K562 (cell line): ENCODE measurements at regions not wholly inside any gene's neighbourhood (a gene's known extent, or its start where the extent isn't known, plus 50 kb on each side); places are given as distances from the start of the nearest gene placed in this dataset.

Experiments
- ATAC-seq: fragments of 200-7000 bp; cut with Tn5 transposase; 3 replicates; pipeline ENCODE4 v1.9.1; 2020; ENCODE audit warnings: moderate library complexity
- BruUV-seq: library from RNA; stranded (reverse); fragments of 400-500 nt; replicated peaks from 2 replicates; lab custom pipeline; 2021; lab: Mats Ljungman, UMichigan
- CTCF ChIA-PET: fragments of 300-600 bp; formaldehyde crosslinking; extraction: SDS; loops from one replicate; lab custom pipeline; 2021; ENCODE audit warnings: low intra/inter-chr PET ratio; lab: Yijun Ruan, JAX
- POLR2A ChIA-PET: fragments of 300-600, 350-650 bp; sonication (Branson Sonifier 250); formaldehyde crosslinking; extraction: SDS; loops from one replicate; lab custom pipeline; 2021; ENCODE audit warnings: antibody characterized with exemption, inconsistent platforms; lab: Yijun Ruan, JAX
- DNase-seq, 4 experiments: peaks; one replicate each; pipeline versions ENCODE4 v3.0.0 to v3.0.0-alpha.2; 2011 to 2018; ENCODE audit warnings: low spot score in 3 of 4, mixed read lengths in 3 of 4; ENCODE audit errors: extremely low read depth in 1 of 4
- FAIRE-seq: peaks from 2 replicates; lab custom pipeline; 2011; peaks lifted over from hg19 to GRCh38; lab: Jason Lieb, UNC
- H2AFZ ChIP-seq: 2 replicates; pipeline ENCODE4 v1.6.0; 2011; ENCODE audit warnings: low read depth, low read length, control low read depth, inconsistent platforms
- H3K27ac ChIP-seq: fragments of 200-600 bp; 3 replicates; pipeline ENCODE4 v1.8.0; 2011; ENCODE audit warnings: low read depth, mild to moderate bottlenecking, control low read depth, inconsistent platforms, low read length, moderate library complexity, mixed read lengths; ENCODE audit errors: extremely low read depth
- H3K27me3 ChIP-seq, 2 experiments: fragments of 300-600 bp in 1 of 2; 2 replicates in 1 of 2; 3 replicates in 1 of 2; pipeline versions ENCODE4 v1.6.0 to v1.8.0; 2011; ENCODE audit warnings: inconsistent platforms in 2 of 2, low read length in 2 of 2, mild to moderate bottlenecking in 1 of 2, mixed read lengths in 1 of 2, moderate library complexity in 1 of 2; ENCODE audit not compliant: control insufficient read depth in 2 of 2, insufficient read depth in 2 of 2
- H3K36me3 ChIP-seq: fragments of 300-600 bp; 3 replicates; pipeline ENCODE4 v1.8.0; 2011; ENCODE audit warnings: mild to moderate bottlenecking, low read length, inconsistent platforms; ENCODE audit not compliant: control insufficient read depth, insufficient read depth
- H3K4me1 ChIP-seq, 2 experiments: fragments of 200-600 bp in 1 of 2; replicated peaks in 1 of 2; 2 replicates in 1 of 2; 3 replicates in 1 of 2; pipeline versions ENCODE4 v1.5.1 to v1.8.0; 2011; ENCODE audit warnings: inconsistent platforms in 2 of 2, low read length in 2 of 2, mild to moderate bottlenecking in 1 of 2, mixed read lengths in 1 of 2, moderate library complexity in 1 of 2; ENCODE audit not compliant: control insufficient read depth in 2 of 2, insufficient read depth in 2 of 2
- H3K4me2 ChIP-seq: 2 replicates; pipeline ENCODE4 v1.6.1; 2011; ENCODE audit warnings: low read length, control low read depth, inconsistent platforms, mixed read lengths; ENCODE audit not compliant: insufficient read depth
- H3K4me3 ChIP-seq: fragments of 200-600 bp; sonication (generic), shearing (Covaris generic); 2 replicates; pipeline ENCODE4 v1.5.1; 2016; ENCODE audit warnings: control low read depth, inconsistent platforms
- H3K79me2 ChIP-seq: fragments of 200-600 bp; 3 replicates; pipeline ENCODE4 v1.8.0; 2011; ENCODE audit warnings: low read length, inconsistent platforms; ENCODE audit not compliant: control insufficient read depth, insufficient read depth
- H3K9ac ChIP-seq, 2 experiments: 2 replicates each; pipeline versions ENCODE4 v1.6.0 to v1.6.1; 2011; ENCODE audit warnings: low read depth in 2 of 2, low read length in 2 of 2, control low read depth in 1 of 2, inconsistent platforms in 1 of 2, mild to moderate bottlenecking in 1 of 2, mixed read lengths in 1 of 2; ENCODE audit not compliant: insufficient read depth in 1 of 2
- H3K9me1 ChIP-seq: one replicate; pipeline ENCODE4 v1.6.0; 2011; ENCODE audit warnings: inconsistent platforms, mild to moderate bottlenecking, low read length, moderate library complexity; ENCODE audit not compliant: control insufficient read depth, insufficient read depth
- H3K9me3 ChIP-seq: replicated peaks from 2 replicates; pipeline ENCODE4 v1.5.1; 2011; ENCODE audit warnings: low read depth, low read length, inconsistent platforms; ENCODE audit not compliant: control insufficient read depth, insufficient read depth
- H4K20me1 ChIP-seq: replicated peaks from 2 replicates; pipeline ENCODE4 v1.6.1; 2011; ENCODE audit warnings: low read length, inconsistent platforms, mixed read lengths; ENCODE audit not compliant: control insufficient read depth, insufficient read depth
- CTBP1 ChIP-seq: fragments of 450-650 bp; IDR thresholded peaks from 2 replicates; pipeline ENCODE4 v1.6.1; 2016; ENCODE audit warnings: borderline replicate concordance
- EZH2 ChIP-seq: IDR thresholded peaks from 2 replicates; pipeline ENCODE4 v1.6.1; 2012; ENCODE audit warnings: low read depth, mild to moderate bottlenecking, inconsistent platforms, low read length, borderline replicate concordance
- GTF2E2 ChIP-seq: fragments of 200-800 bp; sonication (Bioruptor generic); IDR thresholded peaks from 2 replicates; pipeline ENCODE4 v1.6.1; 2016; ENCODE audit warnings: missing genetic modification characterization, missing compliant biosample characterization
- KLF13 ChIP-seq: fragments of 450-650 bp; IDR thresholded peaks from 2 replicates; pipeline ENCODE4 v1.6.1; 2016; ENCODE audit warnings: missing genetic modification characterization, low read depth, mild to moderate bottlenecking, missing compliant biosample characterization, moderate library complexity, borderline replicate concordance
- MEF2D ChIP-seq: conservative IDR thresholded peaks from 2 replicates; pipeline ENCODE4 v1.6.1; 2016; ENCODE audit warnings: low read depth, missing genetic modification characterization, missing compliant biosample characterization
- RBM15 ChIP-seq: fragments of 200-400 bp; formaldehyde crosslinking; IDR thresholded peaks from 2 replicates; pipeline ENCODE4 v1.6.1; 2018; ENCODE audit warnings: mild to moderate bottlenecking, low read length, moderate library complexity; ENCODE audit not compliant: insufficient read depth
- TOE1 ChIP-seq, 2 experiments: fragments of 450-650 bp in 1 of 2; sonication (generic) in 1 of 2; formaldehyde crosslinking in 1 of 2; IDR thresholded peaks; 2 replicates each; pipeline versions ENCODE4 v1.7.1 to v1.8.0; 2016 to 2022; ENCODE audit warnings: borderline replicate concordance in 2 of 2, mild to moderate bottlenecking in 2 of 2, antibody characterized with exemption in 1 of 2, inconsistent platforms in 1 of 2, low read depth in 1 of 2, missing genetic modification reagents in 1 of 2, moderate library complexity in 1 of 2
- TSC22D4 ChIP-seq: fragments of 450-650 bp; IDR thresholded peaks from 2 replicates; pipeline ENCODE4 v1.6.1; 2016; ENCODE audit warnings: missing genetic modification characterization, missing biosample characterization, control low read depth
- XRCC4 ChIP-seq: IDR thresholded peaks from one replicate; pipeline ENCODE4 v1.6.1; 2011; ENCODE audit not compliant: insufficient read depth, insufficient read length; ENCODE audit errors: extremely low read depth
- ZFP36 ChIP-seq: fragments of 150-350 bp; IDR thresholded peaks from 2 replicates; pipeline ENCODE4 v1.6.1; 2018; ENCODE audit warnings: low read length, low read depth; ENCODE audit not compliant: partially characterized antibody
- ZNF41 ChIP-seq: fragments of 250-450 bp; sonication (Bioruptor Pico); conservative IDR thresholded peaks from 2 replicates; pipeline ENCODE4 v1.4.0; 2020; ENCODE audit warnings: mild to moderate bottlenecking
- ZNF583 ChIP-seq: fragments of 250-450 bp; sonication (Bioruptor Pico); IDR thresholded peaks from 2 replicates; pipeline ENCODE4 v1.4.0; 2020
- WGBS: fragments of 100-300 bp; shearing (Covaris generic); methylation state at CpG from one replicate; pipeline ENCODE4 v1.1.6; 2016; ENCODE audit warnings: low coverage, mixed read lengths; ENCODE audit not compliant: insufficient coverage; ENCODE audit errors: missing lambda C conversion rate; 5-methylcytosine and 5-hydroxymethylcytosine counted together
- in situ Hi-C: fragments of 300-500 bp; cut with MboI; formaldehyde crosslinking; loops from 4 replicates; pipeline ENCODE4 v1.15.0; 2018; ENCODE audit warnings: inconsistent platforms, mixed read lengths
- intact Hi-C: fragments of 100-400 bp; cut with micrococcal nuclease; formaldehyde crosslinking; loops from 2 replicates; pipeline ENCODE4 v1.14.2; 2022
- TF ChIP-seq, protein P1 (sequence below): fragments of 450-650 bp; IDR thresholded peaks from 2 replicates; pipeline ENCODE4 v1.6.1; 2016
- TF ChIP-seq, protein P2 (sequence below): sonication (generic); formaldehyde crosslinking; IDR thresholded peaks from 2 replicates; pipeline ENCODE4 v1.8.1; 2023; ENCODE audit warnings: mild to moderate bottlenecking, missing genetic modification reagents
- TF ChIP-seq, protein P3 (sequence below): sonication (generic); formaldehyde crosslinking; IDR thresholded peaks from 2 replicates; pipeline ENCODE4 v1.8.1; 2023; ENCODE audit warnings: mild to moderate bottlenecking, missing genetic modification reagents

DNA sequence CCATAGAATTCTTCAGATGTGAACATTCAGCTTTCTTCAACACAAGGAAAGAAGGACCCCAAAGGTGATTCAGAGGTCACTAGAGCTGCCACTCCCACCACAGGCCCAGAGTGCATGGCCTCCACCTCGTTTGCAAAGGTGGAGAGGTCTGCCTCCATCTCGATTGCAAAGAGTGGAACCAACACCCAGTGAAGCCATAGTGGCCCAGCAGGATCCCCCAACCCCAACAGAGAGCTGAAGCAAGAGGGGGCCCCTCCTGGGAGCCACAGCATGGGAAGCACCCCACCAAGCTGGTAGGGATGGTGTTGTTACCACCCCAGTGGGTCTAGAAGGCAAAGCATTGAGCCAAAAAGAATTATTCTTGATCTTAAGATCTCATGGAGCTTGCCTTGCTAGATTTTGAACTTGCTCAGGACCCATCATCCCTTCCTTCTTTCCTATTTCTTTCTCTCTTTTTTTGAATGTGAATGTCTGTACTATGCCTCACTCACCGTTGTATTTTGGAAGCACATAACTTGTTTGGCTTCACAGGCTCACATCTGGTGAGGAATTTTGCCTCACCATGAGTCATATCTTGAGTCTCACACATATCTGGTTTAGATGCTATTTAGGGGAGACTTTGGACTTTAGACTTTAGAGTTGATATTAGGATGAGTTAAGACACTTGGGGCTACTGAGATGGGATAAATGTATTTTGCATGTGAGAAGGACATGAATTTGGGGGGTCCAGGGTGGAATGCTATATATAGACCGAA, 119.2 kb downstream of the ANKRD60 start (continued):
- no peak for TF ChIP-seq TSC22D4
- no peak for TF ChIP-seq TOE1 (IDR thresholded peaks at IDR 0.05; ENCODE audit: borderline replicate concordance)
- no peak for TF ChIP-seq TOE1 (CRISPR knock-in tag; IDR thresholded peaks at IDR 0.05; ENCODE audit: borderline replicate concordance, low read depth)

DNA sequence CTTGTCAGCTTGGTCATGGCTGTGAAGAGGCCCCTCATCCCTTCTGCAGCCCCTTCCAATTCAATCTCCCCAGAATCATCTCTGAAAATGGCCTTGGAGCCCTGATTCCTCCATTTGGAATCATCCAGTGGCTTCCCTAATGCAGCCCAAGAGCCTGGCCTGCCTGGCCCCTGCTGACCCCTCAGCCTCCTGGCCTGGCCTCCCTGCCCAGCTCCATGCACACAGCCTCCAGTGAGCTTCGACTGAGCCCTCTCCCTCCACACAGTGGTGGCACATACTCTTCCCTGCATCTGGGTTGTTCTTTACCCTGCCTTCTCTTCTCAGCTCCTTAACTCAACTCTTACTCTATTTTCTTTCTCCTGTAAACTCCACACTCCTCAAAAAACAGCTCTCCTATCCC, 120.9 kb downstream of the ANKRD60 start:
- no peaks in the 10 kb centered on the region for H3K36me3 ChIP-seq
- FAIRE-seq = no peak
- no peak overlapping the region for H3K9ac ChIP-seq
- intact Hi-C loops (no loop called here), in situ Hi-C loops (no loop called here)
- H3K4me3 ChIP-seq = no peak overlapping the region
- 0% methylated on average over 1 of the region's 1 CpG for WGBS
- POLR2A ChIA-PET = no interaction called here
- no peak for DNase-seq
- ATAC-seq = no peak
- TF ChIP-seq GTF2E2 (no peak), MEF2D (tag) (no peak), ZFP36 (no peak), ZNF583 (CRISPR knock-in tag) (no peak), ZNF41 (no peak), CTBP1 (no peak), RBM15 (no peak), XRCC4 (no peak), KLF13 (tag) (no peak), EZH2 (no peak)
- TF ChIP-seq, protein P1, sequence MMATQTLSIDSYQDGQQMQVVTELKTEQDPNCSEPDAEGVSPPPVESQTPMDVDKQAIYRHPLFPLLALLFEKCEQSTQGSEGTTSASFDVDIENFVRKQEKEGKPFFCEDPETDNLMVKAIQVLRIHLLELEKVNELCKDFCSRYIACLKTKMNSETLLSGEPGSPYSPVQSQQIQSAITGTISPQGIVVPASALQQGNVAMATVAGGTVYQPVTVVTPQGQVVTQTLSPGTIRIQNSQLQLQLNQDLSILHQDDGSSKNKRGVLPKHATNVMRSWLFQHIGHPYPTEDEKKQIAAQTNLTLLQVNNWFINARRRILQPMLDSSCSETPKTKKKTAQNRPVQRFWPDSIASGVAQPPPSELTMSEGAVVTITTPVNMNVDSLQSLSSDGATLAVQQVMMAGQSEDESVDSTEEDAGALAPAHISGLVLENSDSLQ = no peak
- TF ChIP-seq, protein P2, sequence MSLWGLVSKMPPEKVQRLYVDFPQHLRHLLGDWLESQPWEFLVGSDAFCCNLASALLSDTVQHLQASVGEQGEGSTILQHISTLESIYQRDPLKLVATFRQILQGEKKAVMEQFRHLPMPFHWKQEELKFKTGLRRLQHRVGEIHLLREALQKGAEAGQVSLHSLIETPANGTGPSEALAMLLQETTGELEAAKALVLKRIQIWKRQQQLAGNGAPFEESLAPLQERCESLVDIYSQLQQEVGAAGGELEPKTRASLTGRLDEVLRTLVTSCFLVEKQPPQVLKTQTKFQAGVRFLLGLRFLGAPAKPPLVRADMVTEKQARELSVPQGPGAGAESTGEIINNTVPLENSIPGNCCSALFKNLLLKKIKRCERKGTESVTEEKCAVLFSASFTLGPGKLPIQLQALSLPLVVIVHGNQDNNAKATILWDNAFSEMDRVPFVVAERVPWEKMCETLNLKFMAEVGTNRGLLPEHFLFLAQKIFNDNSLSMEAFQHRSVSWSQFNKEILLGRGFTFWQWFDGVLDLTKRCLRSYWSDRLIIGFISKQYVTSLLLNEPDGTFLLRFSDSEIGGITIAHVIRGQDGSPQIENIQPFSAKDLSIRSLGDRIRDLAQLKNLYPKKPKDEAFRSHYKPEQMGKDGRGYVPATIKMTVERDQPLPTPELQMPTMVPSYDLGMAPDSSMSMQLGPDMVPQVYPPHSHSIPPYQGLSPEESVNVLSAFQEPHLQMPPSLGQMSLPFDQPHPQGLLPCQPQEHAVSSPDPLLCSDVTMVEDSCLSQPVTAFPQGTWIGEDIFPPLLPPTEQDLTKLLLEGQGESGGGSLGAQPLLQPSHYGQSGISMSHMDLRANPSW (CRISPR knock-in tag) = no peak
- TF ChIP-seq, protein P3, sequence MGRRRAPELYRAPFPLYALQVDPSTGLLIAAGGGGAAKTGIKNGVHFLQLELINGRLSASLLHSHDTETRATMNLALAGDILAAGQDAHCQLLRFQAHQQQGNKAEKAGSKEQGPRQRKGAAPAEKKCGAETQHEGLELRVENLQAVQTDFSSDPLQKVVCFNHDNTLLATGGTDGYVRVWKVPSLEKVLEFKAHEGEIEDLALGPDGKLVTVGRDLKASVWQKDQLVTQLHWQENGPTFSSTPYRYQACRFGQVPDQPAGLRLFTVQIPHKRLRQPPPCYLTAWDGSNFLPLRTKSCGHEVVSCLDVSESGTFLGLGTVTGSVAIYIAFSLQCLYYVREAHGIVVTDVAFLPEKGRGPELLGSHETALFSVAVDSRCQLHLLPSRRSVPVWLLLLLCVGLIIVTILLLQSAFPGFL (CRISPR knock-in tag) = no peak
- BruUV-seq = no TSS peak
- H3K79me2 ChIP-seq = no peaks in the 10 kb centered on the region
- no peaks in the 10 kb centered on the region; the same call in 1 of the 2 replicates for H4K20me1 ChIP-seq
- no peaks in the 10 kb centered on the region for H3K9me3 ChIP-seq
- H2AFZ ChIP-seq = no peak overlapping the region
- H3K4me1 ChIP-seq = no peaks in the 10 kb centered on the region
- H3K4me2 ChIP-seq = no peak overlapping the region
- peaks cover 8 to 30% of the 10 kb centered on the region in 2 experiments; a peak in 3 of 5 replicates for H3K27me3 ChIP-seq
- H3K9me1 ChIP-seq = no peaks in the 10 kb centered on the region
- no peak overlapping the region for H3K27ac ChIP-seq
- CTCF ChIA-PET = no interaction called here
